GM08714 (cell line): ENCODE measurements at regions not wholly inside any gene's neighbourhood (a gene's known extent, or its start where the extent isn't known, plus 50 kb on each side); places are given as distances from the start of the nearest gene placed in this dataset.
"Not testable (repeated sequence)": the region's sequence is repeated elsewhere in the genome, so short reads cannot be mapped to it uniquely, and the experiment has no call there.

Experiments used
- H3K4me3 ChIP-seq: fragments of 200-500 bp; sonication (Bioruptor generic); 2 replicates; pipeline ENCODE4 v1.5.1; 2014; ENCODE audit warnings: mild to moderate bottlenecking, low read length, inconsistent platforms
- ZNF274 ChIP-seq: IDR thresholded peaks from 2 replicates; pipeline ENCODE4 v1.6.1; 2012; ENCODE audit warnings: mild to moderate bottlenecking, low read depth, low read length

DNA sequence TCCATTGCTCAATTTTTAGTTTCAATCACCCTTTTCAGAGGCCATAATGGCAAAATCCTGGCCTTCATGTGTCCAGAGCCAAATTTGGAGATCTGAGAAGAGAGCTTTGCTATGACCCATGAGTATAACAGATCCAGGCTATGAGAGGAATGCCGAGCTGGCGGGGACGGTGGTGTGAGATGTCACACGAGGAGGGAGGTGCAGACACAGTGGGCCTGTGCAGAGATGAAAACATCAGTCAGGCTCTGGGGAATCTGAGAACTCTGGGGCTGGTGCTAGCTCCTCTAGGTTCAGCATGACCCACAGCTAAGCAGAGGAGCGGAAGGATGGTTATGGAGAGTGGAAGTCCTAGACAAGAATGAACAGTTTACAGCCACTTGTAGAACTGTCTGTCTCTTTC, 398.3 kb upstream of the ATP10A start:
- H3K4me3 ChIP-seq: no peak overlapping the region
- TF ChIP-seq ZNF274: no peak

DNA sequence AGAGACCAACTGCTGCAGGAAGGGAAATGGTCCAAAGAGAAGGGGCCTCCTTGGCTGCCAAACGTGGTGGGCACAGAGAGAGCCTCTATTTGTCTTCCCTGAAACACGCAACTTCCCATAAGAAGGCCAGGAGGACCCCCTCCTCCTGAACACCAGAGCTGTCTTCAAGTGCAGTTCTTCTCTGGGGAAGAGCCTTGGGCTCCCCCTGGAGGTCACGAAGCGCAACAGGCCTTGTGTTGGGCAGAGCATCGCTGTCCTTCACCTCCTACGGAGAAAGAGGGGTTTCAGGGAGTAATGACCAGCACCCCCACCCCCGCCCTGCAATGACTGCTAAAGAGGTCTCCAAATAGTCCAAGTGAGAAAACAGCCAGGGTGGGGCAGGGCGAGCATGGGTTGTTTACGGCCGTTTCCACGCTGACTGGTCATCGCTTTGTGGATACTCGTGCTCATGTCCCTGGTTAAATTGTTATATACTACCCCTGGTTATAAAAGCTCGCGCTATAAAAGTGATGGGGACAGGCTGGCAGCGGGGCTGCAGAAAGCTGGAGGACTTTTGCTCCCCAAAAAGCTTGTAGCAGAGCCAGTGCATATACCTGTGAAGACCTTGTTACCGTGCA, 397.5 kb upstream of the ATP10A start:
- TF ChIP-seq ZNF274: no peak
- H3K4me3 ChIP-seq: no peak overlapping the region

DNA sequence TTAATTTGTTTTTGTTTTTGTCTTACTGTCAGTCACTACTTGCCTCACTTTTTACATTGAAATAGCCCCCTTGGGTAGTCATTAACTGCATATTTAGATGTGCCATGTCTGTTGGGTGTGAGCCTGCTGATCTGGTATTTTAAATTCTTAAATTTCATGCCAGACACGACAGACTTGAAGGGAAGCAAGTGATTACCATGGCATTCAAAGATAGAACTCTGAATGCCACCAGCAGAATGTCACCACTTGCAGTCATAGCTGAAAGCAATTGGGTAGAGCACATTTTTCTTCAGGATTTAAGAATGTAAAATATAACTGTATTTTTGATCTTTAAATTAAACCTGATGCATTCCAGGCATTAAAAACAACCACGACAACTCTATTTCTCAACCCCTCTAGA, 396.5 kb upstream of the ATP10A start:
- TF ChIP-seq ZNF274: no peak
- no peak overlapping the region for H3K4me3 ChIP-seq

DNA sequence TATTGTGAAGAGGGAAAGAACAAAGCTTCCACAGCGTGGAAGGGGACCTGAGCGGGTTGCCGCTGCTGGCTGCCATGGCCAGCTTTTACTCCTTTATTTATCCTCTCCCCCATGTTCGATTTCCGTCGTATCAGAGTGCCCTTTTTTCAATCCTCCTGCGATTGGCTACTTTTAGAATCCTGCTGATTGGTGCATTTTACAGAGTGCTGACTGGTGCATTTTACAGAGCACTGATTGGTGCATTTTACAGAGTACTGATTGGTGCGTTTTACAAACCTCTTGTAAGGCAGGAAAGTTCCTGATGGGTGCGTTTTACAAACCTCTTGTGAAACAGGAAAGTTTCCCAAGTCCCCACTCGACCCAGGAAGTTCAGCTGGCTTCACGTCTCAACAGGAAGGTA, 381.7 kb upstream of the ATP10A start:
- not testable (repeated sequence) for H3K4me3 ChIP-seq

DNA sequence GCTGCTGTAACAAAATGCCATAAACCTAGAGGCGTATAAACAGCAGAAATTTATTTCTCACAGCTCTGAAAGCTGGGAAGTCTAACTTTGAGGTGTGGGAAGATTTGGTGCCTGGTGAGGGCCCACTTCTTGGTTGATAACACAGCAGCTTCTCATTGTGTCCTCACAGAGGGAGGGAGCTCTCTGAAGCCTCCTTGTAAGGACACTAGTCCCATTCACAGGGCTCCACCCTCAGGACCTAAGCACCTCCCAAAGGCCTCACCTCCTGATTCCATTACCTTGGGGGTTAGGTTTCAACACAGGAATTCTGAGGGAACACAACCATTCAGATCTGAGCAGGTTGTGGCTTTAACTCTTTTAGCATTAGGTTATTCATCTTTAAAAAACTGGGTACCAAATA, 380.3 kb upstream of the ATP10A start:
- H3K4me3 ChIP-seq: no peak overlapping the region
- no peak for TF ChIP-seq ZNF274

DNA sequence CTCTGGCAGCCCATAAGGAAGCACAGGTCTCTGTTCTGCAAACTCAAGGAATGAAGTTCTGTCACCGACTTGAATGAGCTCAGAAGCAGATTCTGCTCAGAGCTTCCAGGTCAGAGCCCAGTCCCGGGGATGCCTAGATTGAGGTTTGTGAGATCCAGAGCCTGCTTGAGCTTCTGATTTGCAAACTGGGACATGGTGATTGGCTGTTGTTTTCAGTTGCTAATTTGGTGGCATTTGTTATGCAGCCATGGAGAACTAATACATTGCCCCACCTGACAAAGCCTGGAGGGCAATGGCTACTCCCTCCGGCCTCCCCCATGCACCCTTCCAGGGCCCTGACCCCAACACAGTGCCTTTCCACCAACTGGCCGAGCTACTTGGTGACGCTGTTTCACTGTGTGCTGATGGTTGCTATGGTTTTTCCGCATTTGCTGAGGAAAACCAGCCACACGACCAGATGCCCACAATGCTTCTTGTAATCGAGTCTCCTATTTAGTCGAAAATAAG, 379.5 kb upstream of the ATP10A start:
- H3K4me3 ChIP-seq: no peak overlapping the region
- TF ChIP-seq ZNF274: no peak

DNA sequence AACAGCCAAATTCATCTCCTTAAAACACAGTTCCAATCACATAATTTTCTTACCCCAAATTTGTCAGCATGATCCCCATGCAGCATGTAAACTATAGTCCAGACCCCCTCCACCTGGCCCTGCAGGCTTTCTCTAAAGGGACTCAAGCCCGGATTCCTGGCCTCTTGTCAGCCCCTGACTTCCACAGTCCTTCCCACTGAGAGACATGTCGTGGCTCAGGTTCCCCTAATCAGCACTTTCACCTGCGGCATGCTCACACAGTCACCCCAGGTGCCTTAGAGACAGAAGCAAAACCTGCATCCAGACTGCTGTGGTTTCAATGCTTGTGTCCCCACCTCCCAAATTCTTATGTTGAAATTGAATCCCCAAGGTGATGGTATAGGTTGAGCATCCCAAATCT, 372.7 kb upstream of the ATP10A start:
- H3K4me3 ChIP-seq: no peak overlapping the region
- TF ChIP-seq ZNF274: no peak

DNA sequence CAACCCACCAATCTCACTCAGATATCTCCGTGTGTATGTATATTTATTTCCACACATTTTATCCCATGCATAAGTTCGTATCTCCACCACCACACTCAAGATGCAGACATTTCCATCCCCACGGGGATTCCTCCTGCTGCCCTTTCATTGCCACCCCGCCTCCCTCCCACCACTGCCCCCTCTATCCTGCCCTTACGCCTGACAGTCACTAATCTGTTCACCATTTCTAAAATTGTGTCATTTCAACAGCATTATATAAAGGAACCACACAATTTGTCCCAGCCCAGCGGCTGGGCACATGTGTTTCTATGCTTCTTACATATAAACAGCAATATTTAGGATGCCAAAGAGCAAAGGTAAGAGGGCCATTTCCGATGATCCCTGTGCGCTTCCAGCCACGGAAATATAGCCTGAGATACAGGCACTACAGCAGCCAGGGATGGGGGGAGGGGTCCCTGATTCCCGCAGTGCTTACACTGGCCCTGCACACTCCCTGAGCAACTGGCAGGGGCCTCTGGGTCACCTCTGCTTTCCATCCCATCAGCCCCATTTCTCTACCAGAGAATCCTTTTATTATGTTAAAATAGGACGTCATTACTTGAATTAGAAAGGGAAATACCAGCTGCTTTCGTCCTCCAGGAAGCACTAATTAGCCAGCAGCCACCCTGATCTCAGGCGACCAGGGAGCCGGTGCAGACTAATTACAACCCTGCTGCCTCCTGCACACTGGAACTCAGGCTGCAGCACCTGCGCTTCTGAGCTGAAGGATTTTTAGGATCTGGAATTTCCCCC, 372.0 kb upstream of the ATP10A start:
- TF ChIP-seq ZNF274: no peak
- H3K4me3 ChIP-seq: no peak overlapping the region

DNA sequence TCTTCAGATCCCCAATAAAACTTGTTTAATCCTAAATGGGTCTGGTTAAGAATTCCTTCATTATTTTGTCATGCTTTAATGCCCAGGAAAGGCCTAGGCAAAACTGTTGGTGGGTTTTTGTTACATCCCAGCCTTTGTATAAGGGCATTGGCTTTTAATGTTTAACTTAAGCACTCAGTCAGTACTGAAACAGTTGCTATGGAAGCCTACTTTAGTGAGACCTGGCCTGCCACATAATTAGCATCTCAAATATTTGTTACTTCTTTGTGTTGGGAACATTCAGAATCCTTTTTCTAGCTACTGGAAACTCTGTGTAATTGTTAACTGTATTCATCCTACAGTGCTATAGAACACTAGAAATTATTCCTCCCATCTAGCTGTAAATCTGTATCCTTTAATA, 369.6 kb upstream of the ATP10A start:
- TF ChIP-seq ZNF274: no peak
- no peak overlapping the region for H3K4me3 ChIP-seq

DNA sequence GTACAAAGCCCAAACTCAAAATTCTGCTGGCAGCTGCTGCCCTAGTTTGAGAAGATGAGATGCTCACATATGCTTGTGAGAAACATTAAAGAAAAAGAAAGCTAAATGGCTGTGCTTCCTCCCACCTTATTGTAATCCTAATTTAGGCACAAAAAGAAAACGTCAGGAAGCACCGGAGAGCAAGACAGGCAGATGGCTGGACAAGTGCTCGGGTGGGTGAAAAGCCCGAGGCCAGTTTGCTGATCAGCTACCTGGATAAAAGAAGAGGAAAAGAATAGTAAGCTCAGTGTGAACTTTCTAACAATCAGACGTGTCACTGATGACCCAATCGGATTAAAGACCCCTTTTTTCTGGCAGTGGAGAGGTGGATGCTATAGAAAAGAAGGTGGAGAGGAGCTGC, 368.0 kb upstream of the ATP10A start:
- TF ChIP-seq ZNF274: no peak
- H3K4me3 ChIP-seq: no peak overlapping the region

DNA sequence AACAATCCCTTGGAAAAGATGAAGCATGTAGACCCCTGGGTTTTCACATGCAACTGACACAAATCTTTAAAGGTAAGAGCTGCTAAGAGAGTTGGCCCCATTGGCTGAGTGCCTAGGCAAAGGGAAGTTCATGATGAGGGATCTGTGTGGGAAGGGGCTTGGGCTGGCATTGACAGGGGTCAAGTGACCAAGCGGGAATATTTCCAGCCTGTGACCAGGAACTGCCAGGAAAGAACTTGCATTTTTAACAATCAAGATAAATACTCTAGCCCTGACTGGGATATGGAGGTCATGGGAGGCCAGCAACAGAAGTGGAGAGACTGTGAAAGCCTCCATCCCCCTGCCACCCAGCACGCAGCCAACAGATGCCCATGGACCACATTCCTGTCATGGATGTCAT, 361.1 kb upstream of the ATP10A start:
- no peak overlapping the region for H3K4me3 ChIP-seq
- TF ChIP-seq ZNF274: no peak

DNA sequence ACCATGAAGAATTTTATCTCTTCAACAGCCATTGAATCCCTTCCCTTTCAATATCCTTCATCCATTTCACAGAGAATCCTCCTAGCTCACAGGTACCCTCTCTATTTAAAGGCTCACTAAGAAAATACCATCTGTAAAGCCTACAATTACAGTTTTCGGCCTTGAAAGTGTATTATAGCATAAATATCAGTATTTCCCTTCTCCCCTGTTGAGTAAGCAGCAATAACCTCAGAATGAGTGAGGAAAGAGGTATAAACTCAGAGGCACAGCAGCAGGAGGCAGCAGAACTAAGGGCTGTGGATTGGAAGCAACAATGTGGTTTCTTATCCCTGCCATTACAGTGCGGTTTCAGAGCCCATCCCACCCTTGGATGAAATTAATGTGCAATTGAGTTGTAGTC, 360.6 kb upstream of the ATP10A start:
- TF ChIP-seq ZNF274: no peak

DNA sequence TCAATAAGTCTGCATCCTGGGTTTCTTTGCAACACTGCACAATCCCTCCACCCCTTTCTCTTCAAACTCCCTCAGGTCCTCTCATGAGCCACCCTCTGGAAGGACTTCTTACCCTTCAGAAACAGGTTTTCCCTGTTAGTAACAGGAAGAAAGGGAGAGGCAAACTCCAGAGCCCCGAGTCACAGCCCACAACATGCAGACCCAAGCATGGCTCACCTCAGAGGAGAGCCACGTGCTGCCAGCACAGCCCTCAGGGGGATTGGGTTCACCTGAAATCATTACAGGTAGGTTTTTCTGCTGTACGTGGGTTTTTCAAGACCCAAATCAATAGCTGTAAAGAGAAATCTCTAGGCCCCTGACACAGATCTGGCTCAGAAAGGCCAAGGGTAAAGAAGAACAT, 359.7 kb upstream of the ATP10A start:
- no peak overlapping the region for H3K4me3 ChIP-seq
- no peak for TF ChIP-seq ZNF274

More for the DNA sequence above, 360.6 kb upstream of the ATP10A start:
- H3K4me3 ChIP-seq: no peak overlapping the region

DNA sequence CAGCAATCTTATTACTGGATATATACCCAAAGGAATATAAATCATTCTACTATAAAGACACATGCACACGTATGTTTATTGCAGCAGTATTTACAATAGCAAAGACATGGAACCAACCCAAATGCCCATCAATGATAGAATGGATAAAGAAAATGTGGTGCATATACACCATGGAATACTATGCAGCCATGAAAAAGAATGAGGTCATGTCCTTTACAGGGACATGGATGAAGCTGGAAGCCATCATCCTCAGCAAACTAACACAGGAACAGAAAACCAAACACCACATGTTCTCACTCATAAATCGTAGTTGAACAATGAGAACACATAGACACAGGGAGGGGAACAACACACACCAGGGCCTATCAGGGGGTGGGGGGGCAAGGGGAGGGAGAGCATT, 353.9 kb upstream of the ATP10A start:
- not testable (repeated sequence) for H3K4me3 ChIP-seq

DNA sequence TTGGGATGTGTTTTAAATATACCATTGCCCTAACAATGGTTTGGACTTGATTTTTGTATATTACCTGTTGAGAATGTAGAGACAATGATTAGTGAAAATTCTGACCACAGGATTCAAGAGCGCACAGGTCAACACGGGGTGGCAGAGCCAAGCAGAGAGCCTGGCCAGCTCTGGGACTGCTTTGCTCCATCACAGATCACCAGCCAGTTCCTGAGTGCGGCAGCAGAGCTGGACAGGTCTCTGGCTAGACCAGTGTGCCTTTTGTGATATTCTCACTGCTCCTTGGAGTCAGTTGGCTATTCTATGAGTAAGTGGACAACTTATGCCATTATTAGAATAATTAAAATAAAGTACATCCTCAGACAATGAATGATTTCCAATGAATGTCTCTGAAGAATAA, 351.2 kb upstream of the ATP10A start:
- no peak overlapping the region for H3K4me3 ChIP-seq
- TF ChIP-seq ZNF274: no peak

DNA sequence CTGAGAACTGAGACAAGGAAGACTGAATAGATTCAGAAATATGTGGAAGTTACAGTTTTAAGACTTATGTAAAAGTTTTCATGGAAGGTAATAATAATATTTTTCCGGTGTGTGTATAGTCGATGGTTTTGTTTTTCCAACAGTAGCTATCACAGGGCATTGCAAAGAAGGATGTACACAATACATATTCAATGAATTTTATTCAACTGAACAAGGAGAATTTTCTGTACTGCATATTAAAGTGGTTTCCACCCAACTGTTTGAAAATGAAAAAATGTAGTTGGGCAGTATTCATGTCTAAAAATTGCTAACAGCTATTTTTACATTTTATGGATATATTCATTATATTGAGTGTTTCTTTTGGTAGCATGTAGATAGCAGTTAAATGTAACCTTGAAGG, 350.3 kb upstream of the ATP10A start:
- no peak overlapping the region for H3K4me3 ChIP-seq
- TF ChIP-seq ZNF274: no peak
